H9 (cell line): ENCODE measurements at regions not wholly inside any gene's neighbourhood (a gene's known extent, or its start where the extent isn't known, plus 50 kb on each side); places are given as distances from the start of the nearest gene placed in this dataset.

Experiments
- DNase-seq: peaks from one replicate; pipeline ENCODE4 v3.0.0-alpha.2; 2017
- H2AFZ ChIP-seq: one replicate; pipeline ENCODE4 v1.6.1; 2013; ENCODE audit warnings: mild to moderate bottlenecking, low read length, control low read depth, moderate library complexity
- H2AK5ac ChIP-seq: 2 replicates; pipeline ENCODE4 v1.6.1; 2013; ENCODE audit warnings: low read length, control low read depth, mixed read lengths; ENCODE audit not compliant: insufficient read length
- H2BK120ac ChIP-seq: one replicate; pipeline ENCODE4 v1.6.1; 2013; ENCODE audit warnings: low read depth, mild to moderate bottlenecking, low read length, control low read depth, inconsistent platforms; ENCODE audit not compliant: poor library complexity, severe bottlenecking
- H2BK12ac ChIP-seq: 2 replicates; pipeline ENCODE4 v1.6.1; 2013; ENCODE audit warnings: low read length, control low read depth, mixed read lengths, low read depth; ENCODE audit not compliant: insufficient read length
- H2BK15ac ChIP-seq: 2 replicates; pipeline ENCODE4 v1.6.1; 2013; ENCODE audit warnings: low read depth, low read length, control low read depth
- H2BK20ac ChIP-seq: one replicate; pipeline ENCODE4 v1.6.1; 2013; ENCODE audit warnings: low read depth, mild to moderate bottlenecking, low read length, control low read depth, inconsistent platforms; ENCODE audit not compliant: poor library complexity, severe bottlenecking
- H2BK5ac ChIP-seq: 2 replicates; pipeline ENCODE4 v1.6.1; 2013; ENCODE audit warnings: low read length, control low read depth, mixed read lengths; ENCODE audit not compliant: insufficient read length
- H3K14ac ChIP-seq: 2 replicates; pipeline ENCODE4 v1.6.1; 2013; ENCODE audit warnings: low read length, control low read depth; ENCODE audit not compliant: insufficient read depth
- H3K18ac ChIP-seq: 2 replicates; pipeline ENCODE4 v1.6.1; 2013; ENCODE audit warnings: low read depth, mild to moderate bottlenecking, mixed read lengths, low read length, control low read depth; ENCODE audit not compliant: insufficient read length
- H3K23ac ChIP-seq: 2 replicates; pipeline ENCODE4 v1.6.1; 2013; ENCODE audit warnings: low read length, control low read depth, mixed read lengths, low read depth; ENCODE audit not compliant: insufficient read length
- H3K23me2 ChIP-seq: 2 replicates; pipeline ENCODE4 v1.6.1; 2013; ENCODE audit warnings: low read depth, mild to moderate bottlenecking, mixed read lengths, low read length, control low read depth; ENCODE audit not compliant: insufficient read length, poor library complexity, severe bottlenecking
- H3K27ac ChIP-seq: 2 replicates; pipeline ENCODE4 v1.5.1; 2013; ENCODE audit warnings: low read length, control low read depth, mixed read lengths, low read depth; ENCODE audit not compliant: insufficient read length
- H3K27me3 ChIP-seq: 2 replicates; pipeline ENCODE4 v1.6.1; 2013; ENCODE audit warnings: low read length, control low read depth, inconsistent platforms; ENCODE audit not compliant: insufficient read depth
- H3K4ac ChIP-seq: 2 replicates; pipeline ENCODE4 v1.6.1; 2013; ENCODE audit warnings: low read depth, mild to moderate bottlenecking, control low read depth, inconsistent platforms, low read length, moderate library complexity
- H3K4me1 ChIP-seq: 2 replicates; pipeline ENCODE4 v1.6.1; 2013; ENCODE audit warnings: low read length, control low read depth, inconsistent platforms; ENCODE audit not compliant: insufficient read depth
- H3K4me2 ChIP-seq: 2 replicates; pipeline ENCODE4 v1.6.1; 2013; ENCODE audit warnings: low read length, control low read depth, mixed read lengths; ENCODE audit not compliant: insufficient read length, insufficient read depth
- H3K56ac ChIP-seq: 2 replicates; pipeline ENCODE4 v1.6.1; 2013; ENCODE audit warnings: low read depth, mild to moderate bottlenecking, mixed read lengths, low read length, control low read depth; ENCODE audit not compliant: insufficient read length
- H3K79me1 ChIP-seq: 2 replicates; pipeline ENCODE4 v1.6.1; 2013; ENCODE audit warnings: low read depth, mild to moderate bottlenecking, moderate library complexity, low read length, control low read depth, inconsistent platforms; ENCODE audit not compliant: insufficient read depth, poor library complexity, severe bottlenecking
- H3K79me2 ChIP-seq: 2 replicates; pipeline ENCODE4 v1.6.1; 2013; ENCODE audit warnings: low read length, control low read depth, inconsistent platforms; ENCODE audit not compliant: insufficient read depth
- H3K9ac ChIP-seq: 2 replicates; pipeline ENCODE4 v1.6.1; 2013; ENCODE audit warnings: low read length, control low read depth, mixed read lengths; ENCODE audit not compliant: insufficient read length; ENCODE audit errors: extremely low read depth
- H3K9me3 ChIP-seq: one replicate; pipeline ENCODE4 v1.6.1; 2013; ENCODE audit warnings: low read depth, low read length, inconsistent platforms; ENCODE audit not compliant: control insufficient read depth
- H3T11ph ChIP-seq: one replicate; pipeline ENCODE4 v1.6.1; 2013; ENCODE audit warnings: mild to moderate bottlenecking, low read length, control low read depth, inconsistent platforms
- H4K20me1 ChIP-seq: one replicate; pipeline ENCODE4 v1.6.1; 2013; ENCODE audit not compliant: control insufficient read depth, insufficient read length, insufficient read depth
- H4K5ac ChIP-seq: 2 replicates; pipeline ENCODE4 v1.6.1; 2013; ENCODE audit warnings: low read depth, mild to moderate bottlenecking, mixed read lengths, low read length, control low read depth; ENCODE audit not compliant: insufficient read length
- H4K8ac ChIP-seq: replicated peaks from 2 replicates; pipeline ENCODE4 v1.6.1; 2013; ENCODE audit warnings: low read length, control low read depth, mixed read lengths, low read depth; ENCODE audit not compliant: insufficient read length
- H4K91ac ChIP-seq: 2 replicates; pipeline ENCODE4 v1.6.1; 2013; ENCODE audit warnings: low read depth, mild to moderate bottlenecking, moderate library complexity, mixed read lengths, low read length, control low read depth; ENCODE audit not compliant: insufficient read length
- H3K27ac Mint-ChIP-seq, 3 experiments: 2 replicates in 2 of 3; 3 replicates in 1 of 3; pipeline ENCODE4 v1.8.0; 2020 to 2021; ENCODE audit warnings: mixed read lengths in 3 of 3, mild to moderate bottlenecking in 1 of 3, moderate library complexity in 1 of 3
- H3K27me3 Mint-ChIP-seq: 2 replicates; pipeline ENCODE4 v1.8.0; 2021; ENCODE audit warnings: low read depth, mild to moderate bottlenecking, moderate library complexity, mixed read lengths
- H3K36me3 Mint-ChIP-seq, 3 experiments: 2 replicates in 2 of 3; 3 replicates in 1 of 3; pipeline ENCODE4 v1.8.0; 2020 to 2021; ENCODE audit warnings: low read depth in 3 of 3, mixed read lengths in 3 of 3; ENCODE audit not compliant: insufficient read depth in 1 of 3
- H3K4me1 Mint-ChIP-seq, 2 experiments: 2 replicates each; pipeline ENCODE4 v1.8.0; 2020; ENCODE audit warnings: mixed read lengths in 2 of 2
- H3K4me3 Mint-ChIP-seq, 2 experiments: 2 replicates in 1 of 2; 3 replicates in 1 of 2; pipeline ENCODE4 v1.8.0; 2020 to 2021; ENCODE audit warnings: mild to moderate bottlenecking in 2 of 2, mixed read lengths in 2 of 2, moderate library complexity in 1 of 2
- H3K9me3 Mint-ChIP-seq, 2 experiments: 2 replicates in 1 of 2; 3 replicates in 1 of 2; pipeline ENCODE4 v1.8.0; 2020; ENCODE audit warnings: mild to moderate bottlenecking in 2 of 2, mixed read lengths in 2 of 2, moderate library complexity in 1 of 2
- WGBS: extraction: QIAGEN DNeasy Blood & Tissue Kit; methylation state at CpG from one replicate; pipeline ENCODE4 v1.1.7; 2013; ENCODE audit warnings: missing lambda C conversion rate, low lambda C conversion rate, mixed read lengths; ENCODE audit not compliant: insufficient read length; ENCODE audit errors: extremely low coverage; 5-methylcytosine and 5-hydroxymethylcytosine counted together
- TF ChIP-seq, protein P1 (sequence below): fragments of 200-600 bp; sonication (generic); conservative IDR thresholded peaks from 3 replicates; pipeline ENCODE4 v1.8.0; 2021; ENCODE audit warnings: antibody characterized with exemption, mild to moderate bottlenecking

DNA sequence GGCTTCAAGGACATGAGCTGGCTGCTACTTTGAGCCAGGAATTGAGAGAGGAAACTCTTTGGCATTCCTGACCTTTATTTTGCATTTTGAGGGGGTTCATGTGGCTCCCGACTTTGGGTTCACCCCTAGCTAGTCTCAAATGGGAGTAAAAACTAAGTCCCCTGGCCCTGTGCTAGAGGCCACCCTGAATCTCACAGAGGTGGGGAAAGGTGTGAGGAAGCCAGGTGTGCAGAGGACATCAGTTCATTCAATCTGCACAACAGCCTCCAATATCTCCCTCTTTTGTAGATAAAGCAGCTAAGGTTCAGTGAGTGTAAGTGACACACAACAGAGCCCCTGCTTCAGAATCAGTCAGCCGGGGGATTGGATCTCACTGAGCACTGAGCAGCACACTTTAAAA, 325.7 kb downstream of the DCDC2C start:
- peaks cover 0 to 4% of the 10 kb centered on the region in 2 experiments; a peak in 4 of 5 replicates for H3K9me3 Mint-ChIP-seq

More for the DNA sequence above, 325.7 kb downstream of the DCDC2C start:
- Histone ChIP-seq H3K23ac (no peak overlapping the region), H4K8ac (no peak overlapping the region), H3K18ac (no peak overlapping the region), H3K9me3 (no peaks in the 10 kb centered on the region), H4K20me1 (no peaks in the 10 kb centered on the region), H2AK5ac (no peak overlapping the region), H3K23me2 (no peaks in the 10 kb centered on the region), H4K91ac (no peak overlapping the region), H2BK120ac (no peak overlapping the region), H3K56ac (no peak overlapping the region), H2BK12ac (no peak overlapping the region), H3T11ph (no peak overlapping the region), H3K79me1 (no peaks in the 10 kb centered on the region), H3K14ac (no peak overlapping the region), H2AFZ (no peak overlapping the region), H3K4me2 (no peak overlapping the region), H3K27ac (no peak overlapping the region), H3K4ac (no peak overlapping the region), H2BK5ac (no peak overlapping the region), H2BK15ac (no peak overlapping the region), H3K4me1 (no peaks in the 10 kb centered on the region), H3K9ac (no peak overlapping the region), H4K5ac (no peak overlapping the region), H2BK20ac (no peak overlapping the region), H3K79me2 (no peaks in the 10 kb centered on the region), H3K27me3 (no peaks in the 10 kb centered on the region)
- Mint-ChIP-seq H3K27me3 (no peaks in the 10 kb centered on the region; the same call in 1 of the 2 replicates), H3K36me3 (no peaks in the 10 kb centered on the region), H3K4me3 (no peak overlapping the region), H3K27ac (no peak overlapping the region), H3K4me1 (no peaks in the 10 kb centered on the region)
- DNase-seq = no peak
- TF ChIP-seq, protein P1, sequence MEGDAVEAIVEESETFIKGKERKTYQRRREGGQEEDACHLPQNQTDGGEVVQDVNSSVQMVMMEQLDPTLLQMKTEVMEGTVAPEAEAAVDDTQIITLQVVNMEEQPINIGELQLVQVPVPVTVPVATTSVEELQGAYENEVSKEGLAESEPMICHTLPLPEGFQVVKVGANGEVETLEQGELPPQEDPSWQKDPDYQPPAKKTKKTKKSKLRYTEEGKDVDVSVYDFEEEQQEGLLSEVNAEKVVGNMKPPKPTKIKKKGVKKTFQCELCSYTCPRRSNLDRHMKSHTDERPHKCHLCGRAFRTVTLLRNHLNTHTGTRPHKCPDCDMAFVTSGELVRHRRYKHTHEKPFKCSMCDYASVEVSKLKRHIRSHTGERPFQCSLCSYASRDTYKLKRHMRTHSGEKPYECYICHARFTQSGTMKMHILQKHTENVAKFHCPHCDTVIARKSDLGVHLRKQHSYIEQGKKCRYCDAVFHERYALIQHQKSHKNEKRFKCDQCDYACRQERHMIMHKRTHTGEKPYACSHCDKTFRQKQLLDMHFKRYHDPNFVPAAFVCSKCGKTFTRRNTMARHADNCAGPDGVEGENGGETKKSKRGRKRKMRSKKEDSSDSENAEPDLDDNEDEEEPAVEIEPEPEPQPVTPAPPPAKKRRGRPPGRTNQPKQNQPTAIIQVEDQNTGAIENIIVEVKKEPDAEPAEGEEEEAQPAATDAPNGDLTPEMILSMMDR = no peak
- no CpG with 5 or more reads among the region's 2 CpGs for WGBS
